Non-pigmented ciliary epithelial cell (primary cell): ENCODE measurements at regions not wholly inside any gene's neighbourhood (a gene's known extent, or its start where the extent isn't known, plus 50 kb on each side); places are given as distances from the start of the nearest gene placed in this dataset.
A peak's percentile ranks its signal among the peaks of the same experiment; 100 is the strongest.
"Not testable (repeated sequence)": the region's sequence is repeated elsewhere in the genome, so short reads cannot be mapped to it uniquely, and the experiment has no call there.

ENCODE experiments used
- DNase-seq: peaks from one replicate; pipeline ENCODE4 v3.0.0-alpha.2; 2010; ENCODE audit warnings: low read depth

GRCh38 chr11:22920939-22921565 lies 60.8 kb upstream of the CCDC179 start:
- peak; percentile 42 for DNase-seq

GRCh38 chr11:22922672-22923071 lies 62.4 kb upstream of the CCDC179 start:
- DNase-seq = no peak

GRCh38 chr11:22923561-22923960 lies 63.3 kb upstream of the CCDC179 start:
- no peak for DNase-seq

- DNase-seq = no peak
Measured at GRCh38 chr11:22926341-22926740, 66.1 kb upstream of the CCDC179 start.

GRCh38 chr11:22927793-22928192 lies 67.5 kb upstream of the CCDC179 start:
- DNase-seq = no peak

- DNase-seq = no peak
Measured at GRCh38 chr11:22928207-22928917, 68.1 kb upstream of the CCDC179 start.

GRCh38 chr11:22930816-22931594 lies 70.7 kb upstream of the CCDC179 start:
- DNase-seq = no peak

- no peak for DNase-seq
Measured at GRCh38 chr11:22938691-22939090, 78.4 kb upstream of the CCDC179 start.

- DNase-seq = not testable (repeated sequence)
Measured at GRCh38 chr11:22941544-22941943, 81.3 kb upstream of the CCDC179 start.

- DNase-seq = no peak
Measured at GRCh38 chr11:22957786-22958185, 97.5 kb upstream of the CCDC179 start.

GRCh38 chr11:22974251-22974650 lies 114.0 kb upstream of the CCDC179 start:
- no peak for DNase-seq

- DNase-seq = peak; percentile 54
Measured at GRCh38 chr11:22976146-22976545, 115.9 kb upstream of the CCDC179 start.

GRCh38 chr11:22982903-22983302 lies 122.6 kb upstream of the CCDC179 start:
- DNase-seq = no peak

- no peak for DNase-seq
Measured at GRCh38 chr11:22984045-22984444, 123.8 kb upstream of the CCDC179 start.

- no peak for DNase-seq
Measured at GRCh38 chr11:22989371-22989770, 129.1 kb upstream of the CCDC179 start.

GRCh38 chr11:22991196-22991595 lies 130.9 kb upstream of the CCDC179 start:
- no peak for DNase-seq

- no peak for DNase-seq
Measured at GRCh38 chr11:23006730-23007129, 146.5 kb upstream of the CCDC179 start.

GRCh38 chr11:23010790-23011335 lies 150.6 kb upstream of the CCDC179 start:
- no peak for DNase-seq

GRCh38 chr11:23012930-23013329 lies 152.7 kb upstream of the CCDC179 start:
- DNase-seq = no peak

GRCh38 chr11:23013509-23013908 lies 153.2 kb upstream of the CCDC179 start:
- DNase-seq = no peak

GRCh38 chr11:23021287-23021863 lies 161.1 kb upstream of the CCDC179 start:
- peak; percentile 2 for DNase-seq

- no peak for DNase-seq
Measured at GRCh38 chr11:23022854-23023253, 162.6 kb upstream of the CCDC179 start.
